GM18909 (cell line): ENCODE measurements at regions not wholly inside any gene's neighbourhood (a gene's known extent, or its start where the extent isn't known, plus 50 kb on each side); places are given as distances from the start of the nearest gene placed in this dataset.

Experiments
- ATAC-seq: cut with Tn5 transposase; IDR thresholded peaks from one replicate; pipeline ENCODE4 v1.9.1; 2021; ENCODE audit warnings: mild to moderate bottlenecking; ENCODE audit not compliant: unreplicated experiment, poor library complexity

GRCh38 chr2:219980638-219981037 is 353.2 kb downstream of the SLC4A3 start:
- ATAC-seq: no peak

- ATAC-seq: no peak
Measured at GRCh38 chr2:219983836-219984235, 356.4 kb downstream of the SLC4A3 start.

- no peak for ATAC-seq
Measured at GRCh38 chr2:219985017-219985416, 357.6 kb downstream of the SLC4A3 start.

GRCh38 chr2:219987830-219988229 is 360.4 kb downstream of the SLC4A3 start:
- ATAC-seq: no peak

GRCh38 chr2:219989744-219990143 is 362.3 kb downstream of the SLC4A3 start:
- ATAC-seq: no peak

GRCh38 chr2:219991116-219991515 is 363.7 kb downstream of the SLC4A3 start:
- no peak for ATAC-seq

GRCh38 chr2:219995399-219995798 is 368.0 kb downstream of the SLC4A3 start:
- ATAC-seq: no peak

GRCh38 chr2:219995991-219996765 is 368.7 kb downstream of the SLC4A3 start:
- ATAC-seq: no peak

GRCh38 chr2:219997341-219997851 is 370.0 kb downstream of the SLC4A3 start:
- ATAC-seq: no peak

GRCh38 chr2:219998107-219998506 is 370.7 kb downstream of the SLC4A3 start:
- ATAC-seq: no peak

- no peak for ATAC-seq
Measured at GRCh38 chr2:219998714-219999227, 371.3 kb downstream of the SLC4A3 start.

- ATAC-seq: no peak
Measured at GRCh38 chr2:220000080-220000479, 372.6 kb downstream of the SLC4A3 start.

GRCh38 chr2:220000586-220000985 is 373.2 kb downstream of the SLC4A3 start:
- no peak for ATAC-seq

GRCh38 chr2:220001751-220002150 is 374.3 kb downstream of the SLC4A3 start:
- no peak for ATAC-seq

- no peak for ATAC-seq
Measured at GRCh38 chr2:220002251-220002650, 374.8 kb downstream of the SLC4A3 start.

GRCh38 chr2:220002699-220003098 is 375.3 kb downstream of the SLC4A3 start:
- no peak for ATAC-seq

- ATAC-seq: no peak
Measured at GRCh38 chr2:220005362-220005761, 377.9 kb downstream of the SLC4A3 start.

- ATAC-seq: no peak
Measured at GRCh38 chr2:220006152-220006621, 378.8 kb downstream of the SLC4A3 start.

- ATAC-seq: no peak
Measured at GRCh38 chr2:220011859-220012258, 384.4 kb downstream of the SLC4A3 start.

- no peak for ATAC-seq
Measured at GRCh38 chr2:220014961-220015360, 387.5 kb downstream of the SLC4A3 start.

- ATAC-seq: no peak
Measured at GRCh38 chr2:220015576-220015975, 388.1 kb downstream of the SLC4A3 start.

- no peak for ATAC-seq
Measured at GRCh38 chr2:220025207-220025606, 397.8 kb downstream of the SLC4A3 start.
